H1 (cell line): ENCODE measurements at regions not wholly inside any gene's neighbourhood (a gene's known extent, or its start where the extent isn't known, plus 50 kb on each side); places are given as distances from the start of the nearest gene placed in this dataset.

Experiments used
- CTCF ChIA-PET: fragments of 300-600 bp; sonication (Branson Sonifier 250); formaldehyde crosslinking; loops from one replicate; lab custom pipeline; 2021; ENCODE audit not compliant: partially characterized antibody; lab: Charles Lee
- POLR2A ChIA-PET: fragments of 300-600 bp; sonication (Branson Sonifier 250); formaldehyde crosslinking; loops from one replicate; lab custom pipeline; 2021; ENCODE audit warnings: inconsistent platforms; ENCODE audit not compliant: partially characterized antibody; lab: Charles Lee
- DNase-seq, 2 experiments: peaks; one replicate each; pipeline versions ENCODE4 v3.0.0 to v3.0.0-alpha.2; 2010 to 2022; ENCODE audit warnings: low spot score in 2 of 2, low read depth in 1 of 2, mixed read lengths in 1 of 2
- FAIRE-seq: peaks from 2 replicates; lab custom pipeline; 2011; peaks lifted over from hg19 to GRCh38; lab: Jason Lieb, UNC
- H2AFZ ChIP-seq: 2 replicates; pipeline ENCODE4 v1.8.1; 2012; ENCODE audit warnings: low read length, inconsistent platforms
- H2AK5ac ChIP-seq: 2 replicates; pipeline ENCODE4 v1.6.1; 2013; ENCODE audit warnings: low read depth, low read length
- H2BK120ac ChIP-seq: replicated peaks from 2 replicates; pipeline ENCODE3; 2013; ENCODE audit warnings: low read depth, low read length, inconsistent platforms
- H2BK12ac ChIP-seq: 2 replicates; pipeline ENCODE4 v1.6.1; 2013; ENCODE audit warnings: low read depth, low read length
- H2BK15ac ChIP-seq: 2 replicates; pipeline ENCODE4 v1.6.1; 2013; ENCODE audit warnings: low read length
- H2BK20ac ChIP-seq: 2 replicates; pipeline ENCODE4 v1.6.1; 2013; ENCODE audit warnings: low read length
- H2BK5ac ChIP-seq: 2 replicates; pipeline ENCODE4 v1.6.1; 2013; ENCODE audit warnings: low read depth, low read length
- H3K14ac ChIP-seq: 2 replicates; pipeline ENCODE4 v1.6.1; 2013; ENCODE audit warnings: inconsistent platforms; ENCODE audit not compliant: insufficient read length
- H3K18ac ChIP-seq: 2 replicates; pipeline ENCODE4 v1.6.1; 2013; ENCODE audit warnings: low read length; ENCODE audit errors: extremely low read depth
- H3K23ac ChIP-seq: 2 replicates; pipeline ENCODE4 v1.6.1; 2013; ENCODE audit warnings: inconsistent platforms; ENCODE audit not compliant: insufficient read length
- H3K23me2 ChIP-seq: 2 replicates; pipeline ENCODE4 v1.6.1; 2013; ENCODE audit warnings: low read depth, low read length
- H3K27ac ChIP-seq: 2 replicates; pipeline ENCODE4 v1.6.1; 2011; ENCODE audit warnings: low read depth, low read length, inconsistent platforms
- H3K27me3 ChIP-seq, 4 experiments: replicated peaks in 1 of 4; 1 replicate in 1 of 4; 2 replicates in 3 of 4; pipeline versions ENCODE4 v1.6.1 to v1.8.1; 2011 to 2013; ENCODE audit warnings: low read length in 3 of 4, mild to moderate bottlenecking in 3 of 4, inconsistent platforms in 2 of 4, mixed read lengths in 2 of 4, moderate library complexity in 1 of 4; ENCODE audit not compliant: control insufficient read depth in 3 of 4, insufficient read depth in 3 of 4; ENCODE audit errors: extremely low read depth in 1 of 4
- H3K36me3 ChIP-seq, 4 experiments: 2 replicates each; pipeline versions ENCODE4 v1.6.1 to v1.8.1; 2011 to 2013; ENCODE audit warnings: mild to moderate bottlenecking in 4 of 4, low read length in 3 of 4, moderate library complexity in 2 of 4, control low read depth in 1 of 4, inconsistent platforms in 1 of 4; ENCODE audit not compliant: insufficient read depth in 4 of 4, control insufficient read depth in 2 of 4
- H3K4ac ChIP-seq: replicated peaks from 2 replicates; pipeline ENCODE3; 2013; ENCODE audit warnings: low read length, low read depth, mixed read lengths, inconsistent platforms; ENCODE audit not compliant: insufficient read length
- H3K4me1 ChIP-seq, 4 experiments: replicated peaks in 1 of 4; 1 replicate in 1 of 4; 2 replicates in 3 of 4; pipeline versions ENCODE4 v1.6.1 to v1.8.1; 2011 to 2013; ENCODE audit warnings: low read length in 3 of 4, inconsistent platforms in 2 of 4, mixed read lengths in 1 of 4; ENCODE audit not compliant: insufficient read depth in 4 of 4, control insufficient read depth in 3 of 4
- H3K4me2 ChIP-seq, 2 experiments: 2 replicates each; pipeline versions ENCODE4 v1.6.1 to v1.8.1; 2011 to 2013; ENCODE audit warnings: low read depth in 2 of 2, low read length in 2 of 2, control low read depth in 1 of 2, inconsistent platforms in 1 of 2, mild to moderate bottlenecking in 1 of 2; ENCODE audit not compliant: insufficient read depth in 1 of 2
- H3K4me3 ChIP-seq, 4 experiments: fragments of 200-600, 300-600 bp in 1 of 4; sonication (generic), shearing (Covaris generic), sonication (Bioruptor Twin) in 1 of 4; 2 replicates each; pipeline versions ENCODE4 v1.5.1 to v1.8.1; 2011 to 2016; ENCODE audit warnings: low read length in 4 of 4, low read depth in 3 of 4, control low read depth in 2 of 4, inconsistent platforms in 2 of 4, mild to moderate bottlenecking in 2 of 4, mixed read lengths in 1 of 4, moderate library complexity in 1 of 4; ENCODE audit not compliant: insufficient read depth in 2 of 4; ENCODE audit errors: extremely low read depth in 1 of 4
- H3K56ac ChIP-seq: replicated peaks from 2 replicates; pipeline ENCODE3; 2013; ENCODE audit warnings: low read depth, mild to moderate bottlenecking, mixed read lengths, low read length, inconsistent platforms; ENCODE audit not compliant: insufficient read length
- H3K79me1 ChIP-seq: 2 replicates; pipeline ENCODE4 v1.6.1; 2013; ENCODE audit warnings: low read depth, low read length, control low read depth
- H3K79me2 ChIP-seq, 2 experiments: 2 replicates each; pipeline versions ENCODE4 v1.6.1 to v1.8.1; 2012 to 2013; ENCODE audit warnings: low read length in 2 of 2, mild to moderate bottlenecking in 2 of 2, inconsistent platforms in 1 of 2; ENCODE audit not compliant: insufficient read depth in 2 of 2, control insufficient read depth in 1 of 2
- H3K9ac ChIP-seq, 4 experiments: replicated peaks in 1 of 4; 1 replicate in 1 of 4; 2 replicates in 3 of 4; pipeline versions ENCODE4 v1.6.1 to v1.8.1; 2011 to 2013; ENCODE audit warnings: low read depth in 3 of 4, low read length in 3 of 4, control low read depth in 2 of 4, mild to moderate bottlenecking in 2 of 4, moderate library complexity in 2 of 4, inconsistent platforms in 1 of 4; ENCODE audit errors: extremely low read depth in 1 of 4
- H3K9me3 ChIP-seq, 2 experiments: 2 replicates each; pipeline versions ENCODE4 v1.6.1 to v1.8.1; 2012 to 2013; ENCODE audit warnings: mild to moderate bottlenecking in 2 of 2, moderate library complexity in 2 of 2, control low read depth in 1 of 2, inconsistent platforms in 1 of 2, low read depth in 1 of 2, low read length in 1 of 2, mixed read lengths in 1 of 2; ENCODE audit not compliant: insufficient read depth in 2 of 2
- H4K20me1 ChIP-seq, 2 experiments: replicated peaks in 1 of 2; 2 replicates each; pipeline versions ENCODE3 to v1.8.1; 2011 to 2013; ENCODE audit warnings: inconsistent platforms in 2 of 2, low read length in 2 of 2, mild to moderate bottlenecking in 1 of 2; ENCODE audit not compliant: insufficient read depth in 2 of 2, control insufficient read depth in 1 of 2
- H4K5ac ChIP-seq: 2 replicates; pipeline ENCODE4 v1.6.1; 2013; ENCODE audit warnings: low read length, low read depth, mixed read lengths, inconsistent platforms; ENCODE audit not compliant: insufficient read length
- H4K8ac ChIP-seq: 2 replicates; pipeline ENCODE4 v1.8.0; 2013; ENCODE audit warnings: mild to moderate bottlenecking, moderate library complexity, low read length, inconsistent platforms; ENCODE audit not compliant: insufficient read depth; ENCODE audit errors: extremely low read depth
- H4K91ac ChIP-seq: replicated peaks from 2 replicates; pipeline ENCODE3; 2013; ENCODE audit warnings: low read length, mixed read lengths, inconsistent platforms; ENCODE audit not compliant: insufficient read length
- EP300 ChIP-seq, 2 experiments: IDR thresholded peaks; 1 replicate in 1 of 2; 2 replicates in 1 of 2; pipeline ENCODE4 v1.6.1; 2011 to 2012; ENCODE audit warnings: low read depth in 2 of 2, low read length in 2 of 2, mild to moderate bottlenecking in 2 of 2, borderline replicate concordance in 1 of 2, inconsistent platforms in 1 of 2, moderate library complexity in 1 of 2
- RFX5 ChIP-seq: IDR thresholded peaks from 2 replicates; pipeline ENCODE4 v1.6.1; 2011; ENCODE audit warnings: low read depth, low read length, improper control_type of control experiment, borderline replicate concordance
- WGBS, 2 experiments: shearing (Covaris generic) in 1 of 2; methylation state at CpG; one replicate each; pipeline versions ENCODE4 v1.1.6 to v1.1.7; 2013 to 2015; ENCODE audit warnings: low lambda C conversion rate in 2 of 2, mixed read lengths in 2 of 2, inconsistent platforms in 1 of 2, low coverage in 1 of 2, missing lambda C conversion rate in 1 of 2; ENCODE audit not compliant: insufficient replicate concordance in 2 of 2, insufficient coverage in 1 of 2, insufficient read length in 1 of 2; ENCODE audit errors: extremely low coverage in 1 of 2, missing lambda C conversion rate in 1 of 2; 5-methylcytosine and 5-hydroxymethylcytosine counted together

- H3K4ac ChIP-seq, result no peak overlapping the region
- H3K4me2 ChIP-seq, result no peak overlapping the region
- ChIA-PET POLR2A (no interaction called here), CTCF (interaction anchor here (1.7 to 2.1 kb wide), 2 partner anchors 15 to 33 kb away, joined by 4 to 7 read pairs; no protein-coding TSS in a partner anchor)
- H3K18ac ChIP-seq, result 0 out of 2 replicates have a peak overlapping the region, but pooled peaks have one; percentile 44
- H2BK12ac ChIP-seq, result no peak overlapping the region
- H4K91ac ChIP-seq, result peak overlapping the region; percentile 12
- no peak overlapping the region for H2AK5ac ChIP-seq
- DNase-seq, result no peak
- H4K20me1 ChIP-seq, result no peaks in the 10 kb centered on the region
- no peak overlapping the region; a peak in 1 of 7 replicates for H3K9ac ChIP-seq
- no peak overlapping the region for H3K27ac ChIP-seq
- peak overlapping the region; percentile 15; the same call in 1 of the 2 replicates for H2BK20ac ChIP-seq
- no peaks in the 10 kb centered on the region for H3K79me2 ChIP-seq
- no peak overlapping the region for H2BK15ac ChIP-seq
- peaks cover 0 to 16% (median 3%) of the 10 kb centered on the region in 4 experiments; a peak in 3 of 7 replicates for H3K4me1 ChIP-seq
- no peaks in the 10 kb centered on the region for H3K27me3 ChIP-seq
- H3K56ac ChIP-seq, result no peak overlapping the region
- no peak overlapping the region for H3K23ac ChIP-seq
- peak overlapping the region; percentile 1 for H2BK120ac ChIP-seq
- H3K14ac ChIP-seq, result no peak overlapping the region
- no peaks in the 10 kb centered on the region; the same call in 1 of the 2 replicates for H3K23me2 ChIP-seq
- H3K36me3 ChIP-seq, result peaks cover 0 to 3% (median 0%) of the 10 kb centered on the region in 4 experiments; a peak in 1 of 8 replicates
- peaks cover 3 to 5% of the 10 kb centered on the region in 2 experiments; a peak in 1 of 4 replicates for H3K9me3 ChIP-seq
- no peak for FAIRE-seq
- H4K8ac ChIP-seq, result no peak overlapping the region
- H3K79me1 ChIP-seq, result no peaks in the 10 kb centered on the region
- no peak overlapping the region for H3K4me3 ChIP-seq
- no peak overlapping the region for H4K5ac ChIP-seq
- H2AFZ ChIP-seq, result peak overlapping the region; percentile 83; the same call in 1 of the 2 replicates
- TF ChIP-seq EP300 (IDR thresholded peaks at IDR 0.05; ENCODE audit: borderline replicate concordance in 1 of 2, low read depth in 2 of 2, low read length in 2 of 2) (no peak), RFX5 (no peak)
- no peak overlapping the region for H2BK5ac ChIP-seq
- 88% methylated on average over 10 of the region's 10 CpGs; no CpG with 5 or more reads in 1 of the 2 experiments for WGBS, 2 experiments
Observed at GRCh38 chr4:135385830-135386581, 1184.4 kb upstream of the PABPC4L start.
